GM23338 (cell line): ENCODE measurements at regions not wholly inside any gene's neighbourhood (a gene's known extent, or its start where the extent isn't known, plus 50 kb on each side); places are given as distances from the start of the nearest gene placed in this dataset.

ENCODE experiments used
- CREB1 ChIP-seq: fragments of 250-450 bp; sonication (Bioruptor Pico); IDR thresholded peaks from 2 replicates; pipeline ENCODE4 v1.5.0; 2020; ENCODE audit warnings: low read depth, mild to moderate bottlenecking, moderate library complexity
- CTCF ChIP-seq, 2 experiments: fragments of 200-600 bp in 1 of 2; sonication (generic) in 1 of 2; conservative IDR thresholded peaks; 2 replicates each; pipeline versions ENCODE4 v1.5.1 to v1.6.1; 2016 to 2017; ENCODE audit warnings: antibody characterized with exemption in 2 of 2, low read depth in 2 of 2, mild to moderate bottlenecking in 2 of 2, moderate library complexity in 1 of 2
- ETS1 ChIP-seq: IDR thresholded peaks from 2 replicates; pipeline ENCODE4 v1.6.1; 2016; ENCODE audit warnings: antibody characterized with exemption
- EZH2 ChIP-seq: fragments of 200-600 bp; sonication (generic); IDR thresholded peaks from one replicate; pipeline ENCODE4 v1.8.0; 2017; ENCODE audit warnings: antibody characterized with exemption, mild to moderate bottlenecking, low read depth; ENCODE audit not compliant: unreplicated experiment
- EZH2phosphoT487 ChIP-seq: fragments of 200-600 bp; sonication (generic); IDR thresholded peaks from one replicate; pipeline ENCODE4 v1.8.1; 2018; ENCODE audit warnings: antibody characterized with exemption; ENCODE audit not compliant: unreplicated experiment
- JUNB ChIP-seq: IDR thresholded peaks from one replicate; pipeline ENCODE4 v1.6.1; 2016; ENCODE audit warnings: antibody characterized with exemption; ENCODE audit not compliant: unreplicated experiment
- NANOG ChIP-seq: IDR thresholded peaks from 2 replicates; pipeline ENCODE4 v1.6.1; 2016; ENCODE audit warnings: antibody characterized with exemption, borderline replicate concordance
- POLR2AphosphoS5 ChIP-seq: IDR thresholded peaks from 2 replicates; pipeline ENCODE4 v1.6.1; 2016; ENCODE audit warnings: antibody characterized with exemption, low read depth
- REST ChIP-seq: IDR thresholded peaks from one replicate; pipeline ENCODE4 v1.6.1; 2018; ENCODE audit warnings: antibody characterized with exemption; ENCODE audit not compliant: unreplicated experiment
- STAT1 ChIP-seq: IDR thresholded peaks from one replicate; pipeline ENCODE4 v1.6.1; 2016; ENCODE audit warnings: antibody characterized with exemption; ENCODE audit not compliant: unreplicated experiment
- ZNF114 ChIP-seq: fragments of 250-450 bp; sonication (Bioruptor Pico); IDR thresholded peaks from 2 replicates; pipeline ENCODE4 v1.5.0; 2020; ENCODE audit warnings: mild to moderate bottlenecking, moderate library complexity
- ZNF331 ChIP-seq: fragments of 250-450 bp; sonication (Bioruptor Pico); IDR thresholded peaks from 2 replicates; pipeline ENCODE4 v1.5.0; 2020; ENCODE audit warnings: low read depth, mild to moderate bottlenecking, moderate library complexity
- ZNF462 ChIP-seq: fragments of 250-450 bp; sonication (Bioruptor Pico); IDR thresholded peaks from 2 replicates; pipeline ENCODE4 v1.5.0; 2020; ENCODE audit warnings: mild to moderate bottlenecking, moderate library complexity

- TF ChIP-seq CREB1 (CRISPR knock-in tag) (no peak), EZH2 (no peak), EZH2phosphoT487 (no peak), CTCF (conservative IDR thresholded peaks at IDR 0.05; ENCODE audit: low read depth in 2 of 2) (no peak), JUNB (no peak), POLR2AphosphoS5 (no peak), REST (no peak), NANOG (no peak), ETS1 (no peak), ZNF331 (CRISPR knock-in tag) (no peak), STAT1 (no peak), ZNF114 (CRISPR knock-in tag) (no peak), ZNF462 (CRISPR knock-in tag) (no peak)
Observed at GRCh38 chr11:129723761-129724162, 91.9 kb upstream of the TMEM45B start.
